ENCODE measurements at regions not wholly inside any gene's neighbourhood (a gene's known extent, or its start where the extent isn't known, plus 50 kb on each side); places are given as distances from the start of the nearest gene placed in this dataset.

- H3K36me3 Mint-ChIP-seq (ENCODE audit: low read depth), result no peaks in the 10 kb centered on the region
Observed at GRCh38 chr3:40862946-40863345, 336.4 kb upstream of the CTNNB1 start.

GRCh38 chr3:40864146-40864782 lies 335.0 kb upstream of the CTNNB1 start:
- H3K36me3 ChIP-seq (ENCODE audit: control insufficient read depth, insufficient read depth, low read length), result no peaks in the 10 kb centered on the region
- H3K27ac ChIP-seq (ENCODE audit: low read depth, low read length), result no peak overlapping the region
- H3K27me3 ChIP-seq (ENCODE audit: control insufficient read depth, insufficient read depth, low read length, poor library complexity, severe bottlenecking), result no peaks in the 10 kb centered on the region
- peaks cover 26% of the 10 kb centered on the region for H3K4me1 Mint-ChIP-seq
- no peak overlapping the region for H3K27ac Mint-ChIP-seq
- 94 to 100% methylated on average over 3 of the region's 3 CpGs for WGBS, 2 experiments (ENCODE audit: insufficient coverage in 1 of 2, insufficient read length in 1 of 2)
- no peak overlapping the region for H3K9ac ChIP-seq (ENCODE audit: extremely low read depth, low read length, poor library complexity, severe bottlenecking)
- H3K9me3 ChIP-seq (ENCODE audit: control insufficient read depth, low read length), result peaks cover 7% of the 10 kb centered on the region
- H3K36me3 Mint-ChIP-seq (ENCODE audit: low read depth), result no peaks in the 10 kb centered on the region
- TF ChIP-seq, protein P1, sequence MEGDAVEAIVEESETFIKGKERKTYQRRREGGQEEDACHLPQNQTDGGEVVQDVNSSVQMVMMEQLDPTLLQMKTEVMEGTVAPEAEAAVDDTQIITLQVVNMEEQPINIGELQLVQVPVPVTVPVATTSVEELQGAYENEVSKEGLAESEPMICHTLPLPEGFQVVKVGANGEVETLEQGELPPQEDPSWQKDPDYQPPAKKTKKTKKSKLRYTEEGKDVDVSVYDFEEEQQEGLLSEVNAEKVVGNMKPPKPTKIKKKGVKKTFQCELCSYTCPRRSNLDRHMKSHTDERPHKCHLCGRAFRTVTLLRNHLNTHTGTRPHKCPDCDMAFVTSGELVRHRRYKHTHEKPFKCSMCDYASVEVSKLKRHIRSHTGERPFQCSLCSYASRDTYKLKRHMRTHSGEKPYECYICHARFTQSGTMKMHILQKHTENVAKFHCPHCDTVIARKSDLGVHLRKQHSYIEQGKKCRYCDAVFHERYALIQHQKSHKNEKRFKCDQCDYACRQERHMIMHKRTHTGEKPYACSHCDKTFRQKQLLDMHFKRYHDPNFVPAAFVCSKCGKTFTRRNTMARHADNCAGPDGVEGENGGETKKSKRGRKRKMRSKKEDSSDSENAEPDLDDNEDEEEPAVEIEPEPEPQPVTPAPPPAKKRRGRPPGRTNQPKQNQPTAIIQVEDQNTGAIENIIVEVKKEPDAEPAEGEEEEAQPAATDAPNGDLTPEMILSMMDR (conservative IDR thresholded peaks at IDR 0.05), result no peak
- no peaks in the 10 kb centered on the region for H3K9me3 Mint-ChIP-seq
- H3K4me1 ChIP-seq (ENCODE audit: control insufficient read depth, insufficient read depth, low read length), result peaks cover 5% of the 10 kb centered on the region
- H3K4me3 ChIP-seq (ENCODE audit: low read length), result no peak overlapping the region
- no peak overlapping the region for H3K4me3 Mint-ChIP-seq
- no peak for DNase-seq
- H3K27me3 Mint-ChIP-seq (ENCODE audit: insufficient read depth), result no peaks in the 10 kb centered on the region

More at GRCh38 chr3:40862946-40863345, 336.4 kb upstream of the CTNNB1 start:
- no peak overlapping the region for H3K9ac ChIP-seq (ENCODE audit: extremely low read depth, low read length, poor library complexity, severe bottlenecking)
- H3K9me3 Mint-ChIP-seq, result no peaks in the 10 kb centered on the region
- H3K4me1 Mint-ChIP-seq, result peaks cover 13% of the 10 kb centered on the region
- TF ChIP-seq, protein P1 (conservative IDR thresholded peaks at IDR 0.05), result no peak
- H3K4me3 ChIP-seq (ENCODE audit: low read length), result no peak overlapping the region
- no peak for DNase-seq
- no peak overlapping the region for H3K27ac Mint-ChIP-seq
- H3K9me3 ChIP-seq (ENCODE audit: control insufficient read depth, low read length), result peaks cover 7% of the 10 kb centered on the region
- H3K27ac ChIP-seq (ENCODE audit: low read depth, low read length), result no peak overlapping the region
- no peaks in the 10 kb centered on the region for H3K4me1 ChIP-seq (ENCODE audit: control insufficient read depth, insufficient read depth, low read length)
- WGBS, 2 experiments (ENCODE audit: insufficient coverage in 1 of 2, insufficient read length in 1 of 2), result 96 to 100% methylated on average over 1 to 2 of the region's 2 CpGs
- no peak overlapping the region for H3K4me3 Mint-ChIP-seq
- no peaks in the 10 kb centered on the region for H3K27me3 Mint-ChIP-seq (ENCODE audit: insufficient read depth)
- no peaks in the 10 kb centered on the region for H3K36me3 ChIP-seq (ENCODE audit: control insufficient read depth, insufficient read depth, low read length)
- no peaks in the 10 kb centered on the region for H3K27me3 ChIP-seq (ENCODE audit: control insufficient read depth, insufficient read depth, low read length, poor library complexity, severe bottlenecking)

GRCh38 chr3:40864915-40865314 lies 334.4 kb upstream of the CTNNB1 start:
- DNase-seq, result no peak
- no peak overlapping the region for H3K27ac ChIP-seq (ENCODE audit: low read depth, low read length)
- H3K4me3 Mint-ChIP-seq, result no peak overlapping the region
- H3K27me3 ChIP-seq (ENCODE audit: control insufficient read depth, insufficient read depth, low read length, poor library complexity, severe bottlenecking), result no peaks in the 10 kb centered on the region
- H3K9me3 ChIP-seq (ENCODE audit: control insufficient read depth, low read length), result peaks cover 7% of the 10 kb centered on the region
- no peaks in the 10 kb centered on the region for H3K36me3 ChIP-seq (ENCODE audit: control insufficient read depth, insufficient read depth, low read length)
- 88 to 89% methylated on average over 1 of the region's 1 CpG for WGBS, 2 experiments (ENCODE audit: insufficient coverage in 1 of 2, insufficient read length in 1 of 2)
- H3K4me1 Mint-ChIP-seq, result peaks cover 32% of the 10 kb centered on the region
- no peak overlapping the region for H3K9ac ChIP-seq (ENCODE audit: extremely low read depth, low read length, poor library complexity, severe bottlenecking)
- no peaks in the 10 kb centered on the region for H3K27me3 Mint-ChIP-seq (ENCODE audit: insufficient read depth)
- TF ChIP-seq, protein P1 (conservative IDR thresholded peaks at IDR 0.05), result no peak
- H3K4me3 ChIP-seq (ENCODE audit: low read length), result no peak overlapping the region
- no peaks in the 10 kb centered on the region for H3K9me3 Mint-ChIP-seq
- no peak overlapping the region for H3K27ac Mint-ChIP-seq
- H3K36me3 Mint-ChIP-seq (ENCODE audit: low read depth), result no peaks in the 10 kb centered on the region
- peaks cover 11% of the 10 kb centered on the region for H3K4me1 ChIP-seq (ENCODE audit: control insufficient read depth, insufficient read depth, low read length)

Measured in endodermal cell (in vitro differentiated cells).